ENCODE measurements at regions not wholly inside any gene's neighbourhood (a gene's known extent, or its start where the extent isn't known, plus 50 kb on each side); places are given as distances from the start of the nearest gene placed in this dataset.

DNA sequence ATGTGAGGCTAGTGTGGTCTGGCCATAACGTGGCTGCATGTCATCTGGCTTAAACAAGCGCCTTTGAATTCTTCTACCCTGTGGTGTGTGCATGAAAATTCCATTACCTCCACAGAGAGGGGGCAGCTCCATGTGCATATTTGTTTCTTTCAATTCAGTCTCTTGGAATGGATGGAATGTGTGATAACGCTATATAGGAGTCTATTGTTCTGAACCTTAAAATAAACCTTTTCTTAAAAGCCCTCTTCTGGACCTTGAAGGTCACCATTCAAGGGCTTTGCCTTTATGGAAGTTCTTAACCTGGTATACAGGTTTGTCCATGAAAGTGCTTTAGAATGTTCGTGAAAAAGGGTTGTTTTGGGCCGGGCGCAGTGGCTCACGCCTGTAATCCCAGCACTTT, 118.2 kb upstream of the ADGRL2 start:
- intact Hi-C loops (cut with micrococcal nuclease; ENCODE audit: unreplicated experiment), result loop anchor here (2.0 to 5.0 kb wide), 2 partner anchors 20 to 120 kb away; partner anchors contain the start of gene ADGRL2
- peak; percentile 47 for DNase-seq
- peaks cover 12% of the 10 kb centered on the region for H3K36me3 Mint-ChIP-seq (ENCODE audit: insufficient read depth, unreplicated experiment)
- H3K4me1 Mint-ChIP-seq (ENCODE audit: low read depth, unreplicated experiment), result peaks cover 42% of the 10 kb centered on the region
- peak overlapping the region; percentile 42 for H3K4me3 Mint-ChIP-seq (ENCODE audit: low read depth, unreplicated experiment)
- CTCF ChIA-PET, result interaction anchor here (0.6 to 0.8 kb wide), 3 partner anchors 13 to 140 kb away, joined by 3 to 4 read pairs (median 3); no protein-coding TSS in a partner anchor
- peaks cover 6% of the 10 kb centered on the region for H3K9me3 Mint-ChIP-seq (ENCODE audit: low read depth, unreplicated experiment)
- TF ChIP-seq CTCF (IDR thresholded peaks at IDR 0.05; ENCODE audit: unreplicated experiment), result no peak
- no peak overlapping the region for H3K27ac Mint-ChIP-seq (ENCODE audit: unreplicated experiment)
- no TSS peak for BruUV-seq (replicated peaks)
- H3K27me3 Mint-ChIP-seq (ENCODE audit: unreplicated experiment), result no peaks in the 10 kb centered on the region

DNA sequence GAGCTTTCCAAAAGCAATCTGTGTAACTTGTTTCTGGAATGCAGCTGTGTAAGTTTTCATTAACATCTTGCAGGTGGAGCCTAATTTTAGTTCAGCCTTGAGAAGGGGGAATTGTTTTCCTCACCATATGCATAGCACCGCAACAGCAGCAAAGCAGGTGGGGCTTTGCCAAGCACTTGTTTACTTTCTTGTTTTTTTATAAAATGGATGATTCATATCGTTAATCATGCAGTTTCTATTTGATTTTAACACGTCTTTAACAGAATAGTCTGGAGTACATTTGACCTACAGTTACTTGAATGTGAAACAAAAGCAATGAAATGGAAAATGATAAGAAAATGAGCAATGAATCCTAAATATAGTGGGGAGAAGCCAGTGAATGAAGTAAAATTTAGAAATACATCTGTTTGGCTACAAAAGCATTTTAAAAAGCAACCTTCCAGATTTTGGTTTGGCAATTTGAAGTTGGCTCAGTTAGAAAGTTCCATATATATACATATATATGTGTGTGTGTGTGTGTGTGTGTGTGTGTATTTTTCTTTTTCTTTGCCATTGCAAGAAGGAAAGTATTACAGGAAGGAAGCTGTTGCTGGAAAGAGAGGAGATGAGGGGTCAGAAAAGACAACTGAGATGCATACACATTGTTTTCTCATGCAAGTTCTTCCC, 119.0 kb upstream of the ADGRL2 start:
- intact Hi-C loops (cut with micrococcal nuclease; ENCODE audit: unreplicated experiment), result loop anchor here (1.0 to 5.0 kb wide), 4 partner anchors 21 to 132 kb away; partner anchors contain the start of gene ADGRL2
- no peak for TF ChIP-seq CTCF (IDR thresholded peaks at IDR 0.05; ENCODE audit: unreplicated experiment)
- Mint-ChIP-seq H3K27ac (ENCODE audit: unreplicated experiment) (peak overlapping the region; percentile 95), H3K9me3 (ENCODE audit: low read depth, unreplicated experiment) (peaks cover 3% of the 10 kb centered on the region), H3K36me3 (ENCODE audit: insufficient read depth, unreplicated experiment) (peaks cover 12% of the 10 kb centered on the region), H3K27me3 (ENCODE audit: unreplicated experiment) (no peaks in the 10 kb centered on the region), H3K4me1 (ENCODE audit: low read depth, unreplicated experiment) (peaks cover 42% of the 10 kb centered on the region), H3K4me3 (ENCODE audit: low read depth, unreplicated experiment) (peak overlapping the region; percentile 42)
- no TSS peak for BruUV-seq (replicated peaks)
- peak; percentile 43 for DNase-seq
- CTCF ChIA-PET, result interaction anchor here (0.6 to 0.7 kb wide), 2 partner anchors 14 to 139 kb away, joined by 3 to 4 read pairs; no protein-coding TSS in a partner anchor

DNA sequence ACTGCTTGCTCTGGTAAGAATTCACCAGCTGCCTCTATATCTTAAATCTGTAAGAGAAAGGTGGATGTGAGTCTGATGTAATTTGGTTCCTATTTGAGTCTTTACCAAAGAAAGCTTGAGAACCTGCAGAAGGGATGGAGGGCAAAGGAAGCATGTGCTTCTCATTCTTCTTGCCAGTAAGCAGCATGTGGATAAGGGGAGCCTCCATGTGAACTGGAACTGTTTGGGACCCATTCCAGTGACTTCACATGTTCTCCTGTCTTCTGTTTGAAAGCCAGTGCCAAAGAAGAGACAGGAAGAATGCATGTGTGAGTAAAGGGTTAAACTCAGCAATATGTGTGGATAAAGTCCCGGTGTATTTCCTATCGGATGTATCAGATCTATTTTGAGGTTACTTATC, 119.6 kb upstream of the ADGRL2 start:
- H3K27me3 Mint-ChIP-seq (ENCODE audit: unreplicated experiment), result no peaks in the 10 kb centered on the region
- H3K4me1 Mint-ChIP-seq (ENCODE audit: low read depth, unreplicated experiment), result peaks cover 42% of the 10 kb centered on the region
- no TSS peak for BruUV-seq (replicated peaks)
- H3K27ac Mint-ChIP-seq (ENCODE audit: unreplicated experiment), result peak overlapping the region; percentile 95
- intact Hi-C loops (cut with micrococcal nuclease; ENCODE audit: unreplicated experiment), result loop anchor here (1.0 to 5.0 kb wide), 3 partner anchors 50 to 132 kb away; partner anchors contain the start of gene ADGRL2
- peaks cover 12% of the 10 kb centered on the region for H3K36me3 Mint-ChIP-seq (ENCODE audit: insufficient read depth, unreplicated experiment)
- CTCF ChIA-PET, result no interaction called here
- no peak for TF ChIP-seq CTCF (IDR thresholded peaks at IDR 0.05; ENCODE audit: unreplicated experiment)
- DNase-seq, result no peak
- peaks cover 3% of the 10 kb centered on the region for H3K9me3 Mint-ChIP-seq (ENCODE audit: low read depth, unreplicated experiment)
- peak overlapping the region; percentile 42 for H3K4me3 Mint-ChIP-seq (ENCODE audit: low read depth, unreplicated experiment)

GRCh38 chr1:81679942-81680341, 120.8 kb upstream of the ADGRL2 start:
- no peak for DNase-seq
- no TSS peak for BruUV-seq (replicated peaks)
- TF ChIP-seq CTCF (IDR thresholded peaks at IDR 0.05; ENCODE audit: unreplicated experiment), result no peak
- Mint-ChIP-seq H3K27me3 (ENCODE audit: unreplicated experiment) (no peaks in the 10 kb centered on the region), H3K36me3 (ENCODE audit: insufficient read depth, unreplicated experiment) (peaks cover 12% of the 10 kb centered on the region), H3K4me1 (ENCODE audit: low read depth, unreplicated experiment) (peaks cover 42% of the 10 kb centered on the region), H3K27ac (ENCODE audit: unreplicated experiment) (no peak overlapping the region), H3K4me3 (ENCODE audit: low read depth, unreplicated experiment) (no peak overlapping the region), H3K9me3 (ENCODE audit: low read depth, unreplicated experiment) (no peaks in the 10 kb centered on the region)
- CTCF ChIA-PET, result interaction anchor here (0.6 kb wide), 1 partner anchor 65 kb away, joined by 5 read pairs; no protein-coding TSS in a partner anchor
- intact Hi-C loops (cut with micrococcal nuclease; ENCODE audit: unreplicated experiment), result loop anchor here (2.0 to 10.0 kb wide), 3 partner anchors 51 to 265 kb away; partner anchors contain the start of gene ADGRL2
